Activated CD8-positive, alpha-beta T cell treated with anti-CD3 and anti-CD28 coated beads for 36 hours (primary cell): ENCODE measurements at regions not wholly inside any gene's neighbourhood (a gene's known extent, or its start where the extent isn't known, plus 50 kb on each side); places are given as distances from the start of the nearest gene placed in this dataset.

Experiments used
- ATAC-seq: fragments of 200-7000 bp; cut with Tn5 transposase; one replicate; pipeline ENCODE4 v1.10.0; 2021; ENCODE audit warnings: mild to moderate bottlenecking, moderate library complexity
- CTCF ChIA-PET: fragments of 350-600 bp; sonication (Branson Sonifier 250); formaldehyde crosslinking; loops from one replicate; lab custom pipeline; 2021; ENCODE audit warnings: antibody characterized with exemption; lab: Charles Lee
- POLR2A ChIA-PET: fragments of 350-600 bp; sonication (Branson Sonifier 250); formaldehyde crosslinking; loops from one replicate; lab custom pipeline; 2021; ENCODE audit warnings: antibody characterized with exemption; lab: Charles Lee
- DNase-seq: peaks from one replicate; pipeline ENCODE4 v3.0.0-alpha.2; 2020
- H3K27ac Mint-ChIP-seq: one replicate; pipeline ENCODE4 v1.8.0; 2021; ENCODE audit warnings: mild to moderate bottlenecking, mixed read lengths
- H3K27me3 Mint-ChIP-seq: one replicate; pipeline ENCODE4 v1.8.0; 2021; ENCODE audit warnings: mixed read lengths
- H3K36me3 Mint-ChIP-seq: one replicate; pipeline ENCODE4 v1.8.0; 2021; ENCODE audit warnings: low read depth, mixed read lengths
- H3K4me1 Mint-ChIP-seq: one replicate; pipeline ENCODE4 v1.8.0; 2021; ENCODE audit warnings: low read depth, mixed read lengths
- H3K4me3 Mint-ChIP-seq: one replicate; pipeline ENCODE4 v1.8.0; 2021; ENCODE audit warnings: mild to moderate bottlenecking, moderate library complexity, mixed read lengths
- H3K9me3 Mint-ChIP-seq: one replicate; pipeline ENCODE4 v1.8.0; 2021; ENCODE audit warnings: mixed read lengths
- CTCF ChIP-seq: fragments of 200-600 bp; IDR thresholded peaks from one replicate; pipeline ENCODE4 v1.8.0; 2022; ENCODE audit warnings: antibody characterized with exemption, mild to moderate bottlenecking
- intact Hi-C: fragments of 100-400 bp; cut with micrococcal nuclease; formaldehyde crosslinking; loops from one replicate; pipeline ENCODE4 v1.10.0; 2022

DNA sequence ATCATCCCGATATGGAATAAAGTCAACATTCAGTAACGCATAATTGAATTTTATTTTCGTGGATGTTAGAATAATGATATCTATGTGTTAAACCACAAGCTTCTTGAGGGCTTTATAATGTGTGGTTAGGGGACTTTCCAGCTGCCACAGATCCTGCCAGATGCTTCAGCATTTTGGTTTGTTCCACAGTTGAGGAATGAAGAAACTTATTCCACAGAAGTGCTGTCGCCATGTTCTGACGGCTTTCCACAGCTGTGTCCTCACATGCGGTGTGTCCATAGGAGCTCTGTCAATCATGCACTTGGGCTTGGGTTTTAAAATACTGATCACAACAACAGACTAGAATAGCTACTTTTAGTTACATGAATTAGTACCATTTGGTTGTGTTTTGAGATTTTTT is 411.9 kb downstream of the TRIML1 start:
- ATAC-seq: no peak
- no peaks in the 10 kb centered on the region for H3K27me3 Mint-ChIP-seq
- H3K36me3 Mint-ChIP-seq: no peaks in the 10 kb centered on the region
- TF ChIP-seq CTCF: no peak
- DNase-seq: no peak
- no peak overlapping the region for H3K4me3 Mint-ChIP-seq
- peaks cover 14% of the 10 kb centered on the region for H3K9me3 Mint-ChIP-seq
- ChIA-PET CTCF (no interaction called here), POLR2A (no interaction called here)
- intact Hi-C loops: no loop called here
- H3K27ac Mint-ChIP-seq: no peak overlapping the region
- H3K4me1 Mint-ChIP-seq: no peaks in the 10 kb centered on the region

DNA sequence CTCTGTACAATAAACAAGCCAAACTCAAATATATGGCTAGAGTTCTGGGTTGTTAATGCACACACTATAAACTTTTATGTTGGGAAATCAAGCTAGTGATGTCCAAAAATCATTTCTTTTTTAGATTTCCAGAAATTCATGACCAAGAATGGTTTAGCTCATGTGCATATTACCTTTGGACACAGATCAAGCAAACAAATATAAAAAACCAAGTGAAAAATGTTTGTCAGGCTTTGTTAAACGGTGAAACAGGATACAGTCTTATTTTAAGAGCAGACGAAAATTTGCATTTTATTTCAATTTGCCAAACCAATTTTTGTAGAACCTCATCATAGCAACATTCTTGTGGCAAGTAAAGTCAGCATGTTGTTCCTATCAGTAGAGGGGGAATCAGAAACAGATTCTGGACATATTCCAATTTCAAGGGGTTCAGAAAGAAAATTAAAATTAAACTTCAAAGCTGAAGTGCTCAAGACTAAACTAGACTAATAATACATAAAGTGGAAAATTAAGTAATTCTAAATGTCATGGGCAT is 413.6 kb downstream of the TRIML1 start:
- intact Hi-C loops: no loop called here
- no peak for TF ChIP-seq CTCF
- H3K4me3 Mint-ChIP-seq: no peak overlapping the region
- ChIA-PET POLR2A (no interaction called here), CTCF (no interaction called here)
- H3K27ac Mint-ChIP-seq: no peak overlapping the region
- no peaks in the 10 kb centered on the region for H3K4me1 Mint-ChIP-seq
- DNase-seq (no peak), ATAC-seq (no peak)
- H3K9me3 Mint-ChIP-seq: peaks cover 12% of the 10 kb centered on the region
- no peaks in the 10 kb centered on the region for H3K27me3 Mint-ChIP-seq
- H3K36me3 Mint-ChIP-seq: no peaks in the 10 kb centered on the region

GRCh38 chr4:188554413-188554812 is 415.2 kb downstream of the TRIML1 start:
- Mint-ChIP-seq H3K27ac (no peak overlapping the region), H3K36me3 (no peaks in the 10 kb centered on the region), H3K27me3 (no peaks in the 10 kb centered on the region), H3K4me1 (no peaks in the 10 kb centered on the region), H3K9me3 (peaks cover 10% of the 10 kb centered on the region), H3K4me3 (no peak overlapping the region)
- no peak for DNase-seq
- ChIA-PET CTCF (no interaction called here), POLR2A (no interaction called here)
- TF ChIP-seq CTCF: no peak
- no peak for ATAC-seq
- intact Hi-C loops: no loop called here

DNA sequence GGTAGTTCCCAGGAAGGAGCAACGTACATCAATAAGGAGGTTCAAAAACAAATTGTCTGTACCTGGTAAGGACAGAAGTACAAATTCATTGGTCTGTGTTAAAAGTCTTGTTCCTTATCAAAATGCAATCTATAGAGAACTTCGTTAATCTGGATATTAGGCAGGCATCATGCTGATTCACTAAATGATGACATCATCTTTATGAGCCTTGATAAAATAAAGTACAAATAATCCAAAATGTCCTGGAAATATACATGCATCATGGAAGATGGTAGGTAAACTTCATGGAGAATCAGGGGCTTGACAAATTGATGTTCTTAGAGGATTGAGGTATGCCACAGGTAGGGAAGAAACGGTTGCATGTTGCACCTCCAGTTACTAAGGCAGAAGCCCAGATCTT is 433.9 kb downstream of the TRIML1 start:
- Mint-ChIP-seq H3K27ac (no peak overlapping the region), H3K9me3 (peaks cover 6% of the 10 kb centered on the region), H3K4me3 (no peak overlapping the region), H3K4me1 (no peaks in the 10 kb centered on the region), H3K27me3 (no peaks in the 10 kb centered on the region), H3K36me3 (no peaks in the 10 kb centered on the region)
- CTCF ChIA-PET: no interaction called here
- POLR2A ChIA-PET: no interaction called here
- DNase-seq (no peak), ATAC-seq (no peak)
- TF ChIP-seq CTCF: no peak
- intact Hi-C loops: no loop called here

DNA sequence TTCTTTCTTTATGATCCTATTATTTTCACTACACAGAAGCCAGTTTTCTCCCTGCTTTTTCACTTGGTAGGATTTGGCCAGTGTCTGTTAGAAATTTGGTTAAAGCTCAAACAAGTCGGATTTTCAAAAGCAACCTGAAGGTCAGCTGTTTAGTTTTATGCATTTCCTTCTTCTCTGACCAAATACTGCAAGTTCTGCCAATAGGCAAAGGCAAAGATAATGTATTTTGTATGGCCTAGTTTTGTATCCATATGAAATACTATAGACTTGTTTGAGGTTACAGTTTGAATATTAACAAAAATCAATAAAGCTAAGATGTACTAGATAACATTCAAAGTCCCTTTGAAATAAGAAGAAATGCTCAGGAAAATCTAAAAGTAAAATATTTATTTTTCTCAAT is 439.4 kb downstream of the TRIML1 start:
- intact Hi-C loops: no loop called here
- H3K9me3 Mint-ChIP-seq: peaks cover 11% of the 10 kb centered on the region
- no peak for TF ChIP-seq CTCF
- DNase-seq: no peak
- H3K4me3 Mint-ChIP-seq: no peak overlapping the region
- ChIA-PET CTCF (no interaction called here), POLR2A (no interaction called here)
- ATAC-seq: no peak
- H3K27me3 Mint-ChIP-seq: no peaks in the 10 kb centered on the region
- H3K4me1 Mint-ChIP-seq: no peaks in the 10 kb centered on the region
- H3K36me3 Mint-ChIP-seq: no peaks in the 10 kb centered on the region
- H3K27ac Mint-ChIP-seq: no peak overlapping the region
